PC-9 (cell line): ENCODE measurements at regions not wholly inside any gene's neighbourhood (a gene's known extent, or its start where the extent isn't known, plus 50 kb on each side); places are given as distances from the start of the nearest gene placed in this dataset.

Experiments
- EZH2 ChIP-seq: fragments of 200-600 bp; sonication (generic); IDR thresholded peaks from 2 replicates; pipeline ENCODE4 v1.8.0; 2017; ENCODE audit warnings: antibody characterized with exemption, low read depth
- TF ChIP-seq, protein P1 (sequence below): fragments of 200-600 bp; sonication (generic); conservative IDR thresholded peaks from 2 replicates; pipeline ENCODE4 v1.6.1; 2017; ENCODE audit warnings: mixed run types, antibody characterized with exemption, mild to moderate bottlenecking, moderate library complexity

- TF ChIP-seq, protein P1, sequence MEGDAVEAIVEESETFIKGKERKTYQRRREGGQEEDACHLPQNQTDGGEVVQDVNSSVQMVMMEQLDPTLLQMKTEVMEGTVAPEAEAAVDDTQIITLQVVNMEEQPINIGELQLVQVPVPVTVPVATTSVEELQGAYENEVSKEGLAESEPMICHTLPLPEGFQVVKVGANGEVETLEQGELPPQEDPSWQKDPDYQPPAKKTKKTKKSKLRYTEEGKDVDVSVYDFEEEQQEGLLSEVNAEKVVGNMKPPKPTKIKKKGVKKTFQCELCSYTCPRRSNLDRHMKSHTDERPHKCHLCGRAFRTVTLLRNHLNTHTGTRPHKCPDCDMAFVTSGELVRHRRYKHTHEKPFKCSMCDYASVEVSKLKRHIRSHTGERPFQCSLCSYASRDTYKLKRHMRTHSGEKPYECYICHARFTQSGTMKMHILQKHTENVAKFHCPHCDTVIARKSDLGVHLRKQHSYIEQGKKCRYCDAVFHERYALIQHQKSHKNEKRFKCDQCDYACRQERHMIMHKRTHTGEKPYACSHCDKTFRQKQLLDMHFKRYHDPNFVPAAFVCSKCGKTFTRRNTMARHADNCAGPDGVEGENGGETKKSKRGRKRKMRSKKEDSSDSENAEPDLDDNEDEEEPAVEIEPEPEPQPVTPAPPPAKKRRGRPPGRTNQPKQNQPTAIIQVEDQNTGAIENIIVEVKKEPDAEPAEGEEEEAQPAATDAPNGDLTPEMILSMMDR, result no peak
- no peak for TF ChIP-seq EZH2
These were observed 89.5 kb downstream of the EOMES start for GRCh38 chr3:27632431-27633223.
